ENCODE measurements at regions not wholly inside any gene's neighbourhood (a gene's known extent, or its start where the extent isn't known, plus 50 kb on each side); places are given as distances from the start of the nearest gene placed in this dataset.

GRCh38 chr18:22567794-22568193 is 150.1 kb upstream of the CTAGE1 start:
- Histone ChIP-seq H3K36me3 (ENCODE audit: insufficient read depth, low read length) (no peaks in the 10 kb centered on the region), H3K27me3 (ENCODE audit: insufficient read depth, low read length, poor library complexity, severe bottlenecking) (peaks cover 5% of the 10 kb centered on the region), H3K4me1 (ENCODE audit: insufficient read depth, low read length, poor library complexity, severe bottlenecking) (no peaks in the 10 kb centered on the region), H2AFZ (ENCODE audit: low read length) (no peak overlapping the region), H3K9me3 (ENCODE audit: insufficient read depth, low read depth, low read length) (no peaks in the 10 kb centered on the region; the same call in 1 of the 2 replicates), H3K4me3 (ENCODE audit: low read length, poor library complexity, severe bottlenecking) (no peak overlapping the region), H4K20me1 (ENCODE audit: insufficient read depth, low read length, poor library complexity, severe bottlenecking) (no peaks in the 10 kb centered on the region), H3K79me2 (ENCODE audit: insufficient read depth, low read length) (no peaks in the 10 kb centered on the region), H3F3A (ENCODE audit: low read depth) (no peaks in the 10 kb centered on the region), H3K9me2 (replicated peaks; ENCODE audit: low read depth, low read length) (no peaks in the 10 kb centered on the region), H3K4me2 (ENCODE audit: low read depth, low read length, poor library complexity, severe bottlenecking) (no peak overlapping the region), H3K9ac (ENCODE audit: low read depth, low read length, poor library complexity, severe bottlenecking) (no peak overlapping the region)
- TF ChIP-seq CTCF (conservative IDR thresholded peaks at IDR 0.05; ENCODE audit: low read length), result no peak
- no peak for TF ChIP-seq EZH2phosphoT487 (IDR thresholded peaks at IDR 0.05; ENCODE audit: borderline replicate concordance)

- Histone ChIP-seq H2AFZ (ENCODE audit: low read length) (no peak overlapping the region), H3K27me3 (ENCODE audit: insufficient read depth, low read length, poor library complexity, severe bottlenecking) (peaks cover 5% of the 10 kb centered on the region), H3K36me3 (ENCODE audit: insufficient read depth, low read length) (no peaks in the 10 kb centered on the region), H3K4me3 (ENCODE audit: low read length, poor library complexity, severe bottlenecking) (no peak overlapping the region), H4K20me1 (ENCODE audit: insufficient read depth, low read length, poor library complexity, severe bottlenecking) (no peaks in the 10 kb centered on the region), H3K9ac (ENCODE audit: low read depth, low read length, poor library complexity, severe bottlenecking) (no peak overlapping the region), H3K4me1 (ENCODE audit: insufficient read depth, low read length, poor library complexity, severe bottlenecking) (no peaks in the 10 kb centered on the region), H3K9me3 (ENCODE audit: insufficient read depth, low read depth, low read length) (no peaks in the 10 kb centered on the region; the same call in 1 of the 2 replicates), H3K79me2 (ENCODE audit: insufficient read depth, low read length) (no peaks in the 10 kb centered on the region), H3K4me2 (ENCODE audit: low read depth, low read length, poor library complexity, severe bottlenecking) (no peak overlapping the region), H3K9me2 (replicated peaks; ENCODE audit: low read depth, low read length) (no peaks in the 10 kb centered on the region), H3F3A (ENCODE audit: low read depth) (no peaks in the 10 kb centered on the region)
- no peak for TF ChIP-seq EZH2phosphoT487 (IDR thresholded peaks at IDR 0.05; ENCODE audit: borderline replicate concordance)
- TF ChIP-seq CTCF (conservative IDR thresholded peaks at IDR 0.05; ENCODE audit: low read length), result no peak
Observed at GRCh38 chr18:22570492-22570891, 152.8 kb upstream of the CTAGE1 start.

GRCh38 chr18:22572341-22572740 is 154.6 kb upstream of the CTAGE1 start:
- Histone ChIP-seq H3K9me3 (ENCODE audit: insufficient read depth, low read depth, low read length) (no peaks in the 10 kb centered on the region; the same call in 1 of the 2 replicates), H3K4me1 (ENCODE audit: insufficient read depth, low read length, poor library complexity, severe bottlenecking) (no peaks in the 10 kb centered on the region), H4K20me1 (ENCODE audit: insufficient read depth, low read length, poor library complexity, severe bottlenecking) (no peaks in the 10 kb centered on the region), H3K4me3 (ENCODE audit: low read length, poor library complexity, severe bottlenecking) (no peak overlapping the region), H3K9me2 (replicated peaks; ENCODE audit: low read depth, low read length) (no peaks in the 10 kb centered on the region), H3K4me2 (ENCODE audit: low read depth, low read length, poor library complexity, severe bottlenecking) (no peak overlapping the region), H3K79me2 (ENCODE audit: insufficient read depth, low read length) (no peaks in the 10 kb centered on the region), H3F3A (ENCODE audit: low read depth) (no peaks in the 10 kb centered on the region), H3K9ac (ENCODE audit: low read depth, low read length, poor library complexity, severe bottlenecking) (no peak overlapping the region), H2AFZ (ENCODE audit: low read length) (no peak overlapping the region), H3K27me3 (ENCODE audit: insufficient read depth, low read length, poor library complexity, severe bottlenecking) (peaks cover 5% of the 10 kb centered on the region), H3K36me3 (ENCODE audit: insufficient read depth, low read length) (no peaks in the 10 kb centered on the region)
- TF ChIP-seq EZH2phosphoT487 (IDR thresholded peaks at IDR 0.05; ENCODE audit: borderline replicate concordance), result no peak
- no peak for TF ChIP-seq CTCF (conservative IDR thresholded peaks at IDR 0.05; ENCODE audit: low read length)
